ENCODE measurements at regions not wholly inside any gene's neighbourhood (a gene's known extent, or its start where the extent isn't known, plus 50 kb on each side); places are given as distances from the start of the nearest gene placed in this dataset.

GRCh38 chr13:21997726-21998125 lies 326.9 kb downstream of the FGF9 start:
- no peak for TF ChIP-seq CTCF (IDR thresholded peaks at IDR 0.05)
- TF ChIP-seq POLR2A (IDR thresholded peaks at IDR 0.05), result no peak

Data from lower leg skin (tissue), 3 donors.